ENCODE measurements at regions not wholly inside any gene's neighbourhood (a gene's known extent, or its start where the extent isn't known, plus 50 kb on each side); places are given as distances from the start of the nearest gene placed in this dataset.

- DNase-seq = peak in 1 of 2 experiments; percentile 30
Measured at GRCh38 chr2:136362676-136363390, 244.9 kb upstream of the CXCR4 start.

- DNase-seq = peak; percentile 37 to 50
Measured at GRCh38 chr2:136361521-136361920, 243.6 kb upstream of the CXCR4 start.

- DNase-seq = no peak
Measured at GRCh38 chr2:136360790-136361189, 242.8 kb upstream of the CXCR4 start.

- DNase-seq = no peak
Measured at GRCh38 chr2:136359121-136359965, 241.4 kb upstream of the CXCR4 start.

- no peak for DNase-seq
Measured at GRCh38 chr2:136358576-136358975, 240.6 kb upstream of the CXCR4 start.

GRCh38 chr2:136357007-136357380 is 239.0 kb upstream of the CXCR4 start:
- no peak for DNase-seq

GRCh38 chr2:136356125-136357006 is 238.4 kb upstream of the CXCR4 start:
- no peak for DNase-seq

- no peak for DNase-seq
Measured at GRCh38 chr2:136351684-136352083, 233.7 kb upstream of the CXCR4 start.

GRCh38 chr2:136347981-136348380 is 230.0 kb upstream of the CXCR4 start:
- no peak for DNase-seq

GRCh38 chr2:136344339-136344738 is 226.4 kb upstream of the CXCR4 start:
- DNase-seq = no peak

GRCh38 chr2:136342138-136342537 is 224.2 kb upstream of the CXCR4 start:
- DNase-seq = no peak

- DNase-seq = no peak
Measured at GRCh38 chr2:136334967-136335366, 217.0 kb upstream of the CXCR4 start.

GRCh38 chr2:136332436-136333095 is 214.6 kb upstream of the CXCR4 start:
- no peak for DNase-seq

GRCh38 chr2:136331226-136331625 is 213.3 kb upstream of the CXCR4 start:
- no peak for DNase-seq

- no peak for DNase-seq
Measured at GRCh38 chr2:136328207-136328795, 210.4 kb upstream of the CXCR4 start.

GRCh38 chr2:136327162-136327852 is 209.4 kb upstream of the CXCR4 start:
- DNase-seq = peak; percentile 78 to 85

- DNase-seq = no peak
Measured at GRCh38 chr2:136325844-136326331, 207.9 kb upstream of the CXCR4 start.

GRCh38 chr2:136324966-136325365 is 207.0 kb upstream of the CXCR4 start:
- DNase-seq = no peak

- no peak for DNase-seq
Measured at GRCh38 chr2:136323935-136324334, 206.0 kb upstream of the CXCR4 start.

- no peak for DNase-seq
Measured at GRCh38 chr2:136323195-136323594, 205.2 kb upstream of the CXCR4 start.

GRCh38 chr2:136322428-136322827 is 204.5 kb upstream of the CXCR4 start:
- DNase-seq = no peak

All from activated CD4-positive, alpha-beta T cell treated with anti-CD3 and anti-CD28 coated beads, Interleukin-2, amount 50 U/mL, for 48 hours (primary cell).